ENCODE measurements at regions not wholly inside any gene's neighbourhood (a gene's known extent, or its start where the extent isn't known, plus 50 kb on each side); places are given as distances from the start of the nearest gene placed in this dataset.
A peak's percentile ranks its signal among the peaks of the same experiment; 100 is the strongest.
"Not testable (repeated sequence)": the region's sequence is repeated elsewhere in the genome, so short reads cannot be mapped to it uniquely, and the experiment has no call there.

- Histone ChIP-seq H3K9me3 (replicated peaks) (no peaks in the 10 kb centered on the region), H3K4me3 (no peak overlapping the region), H3K27me3 (replicated peaks) (no peaks in the 10 kb centered on the region), H3K4me1 (replicated peaks) (no peaks in the 10 kb centered on the region), H3K36me3 (no peaks in the 10 kb centered on the region), H3K27ac (no peak overlapping the region)
- DNase-seq (ENCODE audit: low read depth in 1 of 2, low spot score in 2 of 2), result no peak
These were observed 63.7 kb upstream of the SYT4 start for GRCh38 chr18:43341014-43341413.

GRCh38 chr18:43350176-43350575 is 72.9 kb upstream of the SYT4 start:
- no peak overlapping the region for H3K4me3 ChIP-seq
- no peak overlapping the region for H3K27ac ChIP-seq
- H3K36me3 ChIP-seq, result no peaks in the 10 kb centered on the region
- no peaks in the 10 kb centered on the region for H3K27me3 ChIP-seq (replicated peaks)
- no peaks in the 10 kb centered on the region for H3K4me1 ChIP-seq (replicated peaks)
- DNase-seq (ENCODE audit: low read depth in 1 of 2, low spot score in 2 of 2), result no peak
- no peaks in the 10 kb centered on the region for H3K9me3 ChIP-seq (replicated peaks)

- Histone ChIP-seq H3K27me3 (replicated peaks) (no peaks in the 10 kb centered on the region), H3K36me3 (no peaks in the 10 kb centered on the region), H3K9me3 (replicated peaks) (no peaks in the 10 kb centered on the region), H3K27ac (no peak overlapping the region), H3K4me3 (no peak overlapping the region), H3K4me1 (replicated peaks) (no peaks in the 10 kb centered on the region)
- DNase-seq (ENCODE audit: low read depth in 1 of 2, low spot score in 2 of 2), result no peak
These were observed 87.2 kb upstream of the SYT4 start for GRCh38 chr18:43364535-43364934.

DNA sequence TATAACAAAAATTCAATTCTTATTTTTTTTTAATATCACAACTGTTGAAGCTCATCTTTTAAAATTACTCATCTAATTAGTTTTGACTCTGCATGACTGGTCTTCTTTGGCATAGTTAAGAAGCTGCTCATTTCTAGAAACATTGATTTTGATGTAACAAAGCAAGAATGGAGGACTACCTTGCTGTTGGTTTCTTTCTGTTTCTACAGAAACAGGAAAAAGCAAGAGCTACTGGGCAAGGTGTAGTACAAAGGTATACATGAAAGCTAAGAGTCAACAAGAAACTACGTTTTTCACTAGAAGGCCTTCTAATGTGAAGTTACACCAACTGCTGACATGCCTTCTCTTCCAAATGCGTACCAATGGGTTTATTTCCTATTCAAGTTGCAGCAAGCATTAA is 90.6 kb upstream of the SYT4 start:
- no peaks in the 10 kb centered on the region for H3K36me3 ChIP-seq
- no peak overlapping the region for H3K27ac ChIP-seq
- no peaks in the 10 kb centered on the region for H3K27me3 ChIP-seq (replicated peaks)
- DNase-seq (ENCODE audit: low read depth in 1 of 2, low spot score in 2 of 2), result no peak
- no peak overlapping the region for H3K4me3 ChIP-seq
- H3K9me3 ChIP-seq (replicated peaks), result no peaks in the 10 kb centered on the region
- H3K4me1 ChIP-seq (replicated peaks), result no peaks in the 10 kb centered on the region

GRCh38 chr18:43369311-43369710 is 92.0 kb upstream of the SYT4 start:
- not testable (repeated sequence) for DNase-seq (ENCODE audit: low read depth in 1 of 2, low spot score in 2 of 2); H3K27me3 ChIP-seq (replicated peaks)

DNA sequence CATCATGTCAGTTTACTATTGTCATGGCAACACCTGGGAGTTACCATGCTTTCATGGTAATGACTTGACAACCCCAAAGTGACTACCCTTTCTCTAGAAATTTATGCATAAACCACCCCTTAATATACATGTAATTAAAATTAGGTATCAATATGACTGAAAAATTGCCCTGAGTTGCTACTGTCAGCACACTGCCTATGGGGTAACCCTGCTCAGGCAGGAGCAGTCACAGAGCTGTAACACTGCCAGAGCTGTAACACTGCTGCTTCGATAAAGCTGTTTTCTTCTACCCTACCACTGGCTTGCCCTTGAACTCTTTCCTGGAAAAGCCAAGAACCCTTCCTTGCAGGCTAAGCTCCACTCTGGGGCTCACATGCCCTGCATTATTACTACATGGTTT is 95.5 kb upstream of the SYT4 start:
- no peak overlapping the region for H3K27ac ChIP-seq
- DNase-seq (ENCODE audit: low read depth in 1 of 2, low spot score in 2 of 2), result no peak

More at GRCh38 chr18:43369311-43369710, 92.0 kb upstream of the SYT4 start:
- H3K36me3 ChIP-seq; H3K9me3 ChIP-seq (replicated peaks); H3K27ac ChIP-seq; H3K4me3 ChIP-seq; H3K4me1 ChIP-seq (replicated peaks): not testable (repeated sequence)

GRCh38 chr18:43380104-43380672 is 102.9 kb upstream of the SYT4 start:
- Histone ChIP-seq H3K4me1 (replicated peaks) (no peaks in the 10 kb centered on the region), H3K27me3 (replicated peaks) (no peaks in the 10 kb centered on the region), H3K9me3 (replicated peaks) (no peaks in the 10 kb centered on the region), H3K36me3 (no peaks in the 10 kb centered on the region), H3K27ac (no peak overlapping the region), H3K4me3 (no peak overlapping the region)
- no peak for DNase-seq (ENCODE audit: low read depth in 1 of 2, low spot score in 2 of 2)

More for the DNA sequence above, 95.5 kb upstream of the SYT4 start:
- Histone ChIP-seq H3K27me3 (replicated peaks) (no peaks in the 10 kb centered on the region), H3K36me3 (no peaks in the 10 kb centered on the region), H3K9me3 (replicated peaks) (no peaks in the 10 kb centered on the region), H3K4me3 (no peak overlapping the region), H3K4me1 (replicated peaks) (no peaks in the 10 kb centered on the region)

- no peaks in the 10 kb centered on the region for H3K27me3 ChIP-seq (replicated peaks)
- no peak overlapping the region for H3K4me3 ChIP-seq
These were observed 105.5 kb upstream of the SYT4 start for GRCh38 chr18:43382641-43383403.

GRCh38 chr18:43389163-43389562 is 111.9 kb upstream of the SYT4 start:
- H3K4me3 ChIP-seq, result no peak overlapping the region
- no peaks in the 10 kb centered on the region for H3K36me3 ChIP-seq
- DNase-seq (ENCODE audit: low read depth in 1 of 2, low spot score in 2 of 2), result no peak
- no peaks in the 10 kb centered on the region for H3K9me3 ChIP-seq (replicated peaks)
- no peaks in the 10 kb centered on the region for H3K4me1 ChIP-seq (replicated peaks)
- H3K27ac ChIP-seq, result no peak overlapping the region
- H3K27me3 ChIP-seq (replicated peaks), result no peaks in the 10 kb centered on the region

More at GRCh38 chr18:43382641-43383403, 105.5 kb upstream of the SYT4 start:
- H3K9me3 ChIP-seq (replicated peaks), result no peaks in the 10 kb centered on the region
- no peak for DNase-seq (ENCODE audit: low read depth in 1 of 2, low spot score in 2 of 2)
- H3K36me3 ChIP-seq, result no peaks in the 10 kb centered on the region
- H3K4me1 ChIP-seq (replicated peaks), result no peaks in the 10 kb centered on the region
- no peak overlapping the region for H3K27ac ChIP-seq

- Histone ChIP-seq H3K9me3 (replicated peaks) (no peaks in the 10 kb centered on the region), H3K27ac (no peak overlapping the region), H3K4me3 (no peak overlapping the region), H3K36me3 (no peaks in the 10 kb centered on the region), H3K4me1 (replicated peaks) (no peaks in the 10 kb centered on the region), H3K27me3 (replicated peaks) (no peaks in the 10 kb centered on the region)
- no peak for DNase-seq (ENCODE audit: low read depth in 1 of 2, low spot score in 2 of 2)
These were observed 114.9 kb upstream of the SYT4 start for GRCh38 chr18:43392168-43392567.

GRCh38 chr18:43393174-43393573 is 115.9 kb upstream of the SYT4 start:
- Histone ChIP-seq H3K4me1 (replicated peaks) (no peaks in the 10 kb centered on the region), H3K27ac (no peak overlapping the region), H3K9me3 (replicated peaks) (no peaks in the 10 kb centered on the region), H3K27me3 (replicated peaks) (no peaks in the 10 kb centered on the region), H3K36me3 (no peaks in the 10 kb centered on the region), H3K4me3 (no peak overlapping the region)
- no peak for DNase-seq (ENCODE audit: low read depth in 1 of 2, low spot score in 2 of 2)

DNA sequence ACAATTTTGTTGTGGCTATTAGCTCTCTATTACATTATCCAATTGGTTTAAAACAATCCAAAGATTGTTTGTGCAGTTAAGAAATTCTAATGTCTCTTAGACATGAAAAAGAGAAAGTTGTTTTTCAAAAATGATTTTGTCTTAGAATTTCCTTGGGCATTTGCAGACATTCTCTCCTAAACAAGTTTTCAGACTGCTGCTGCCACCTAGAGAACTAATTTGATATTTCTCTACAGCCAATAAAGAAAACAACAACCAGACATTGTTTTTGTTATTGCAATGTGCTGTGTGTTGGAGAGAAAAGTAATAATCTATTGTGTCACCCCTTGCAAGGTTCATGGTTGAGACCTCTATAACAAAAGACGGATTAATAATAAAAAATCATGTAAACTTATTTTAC is 119.0 kb upstream of the SYT4 start:
- Histone ChIP-seq H3K27ac (no peak overlapping the region), H3K36me3 (no peaks in the 10 kb centered on the region), H3K27me3 (replicated peaks) (no peaks in the 10 kb centered on the region), H3K4me3 (no peak overlapping the region), H3K4me1 (replicated peaks) (no peaks in the 10 kb centered on the region), H3K9me3 (replicated peaks) (no peaks in the 10 kb centered on the region)
- peak in 1 of 2 experiments; percentile 12 for DNase-seq (ENCODE audit: low read depth in 1 of 2, low spot score in 2 of 2)

- no peaks in the 10 kb centered on the region for H3K9me3 ChIP-seq (replicated peaks)
- no peak overlapping the region for H3K27ac ChIP-seq
- no peak for DNase-seq (ENCODE audit: low read depth in 1 of 2, low spot score in 2 of 2)
- H3K36me3 ChIP-seq, result no peaks in the 10 kb centered on the region
- no peaks in the 10 kb centered on the region for H3K27me3 ChIP-seq (replicated peaks)
- H3K4me1 ChIP-seq (replicated peaks), result no peaks in the 10 kb centered on the region
- H3K4me3 ChIP-seq, result no peak overlapping the region
These were observed 121.3 kb upstream of the SYT4 start for GRCh38 chr18:43398601-43399000.

- DNase-seq (ENCODE audit: low read depth in 1 of 2, low spot score in 2 of 2), result no peak
- Histone ChIP-seq H3K27me3 (replicated peaks) (no peaks in the 10 kb centered on the region), H3K27ac (no peak overlapping the region), H3K4me1 (replicated peaks) (no peaks in the 10 kb centered on the region; the same call in 1 of the 2 replicates), H3K4me3 (no peak overlapping the region), H3K36me3 (no peaks in the 10 kb centered on the region), H3K9me3 (replicated peaks) (no peaks in the 10 kb centered on the region)
These were observed 127.8 kb upstream of the SYT4 start for GRCh38 chr18:43405097-43405496.
